ENCODE measurements at regions not wholly inside any gene's neighbourhood (a gene's known extent, or its start where the extent isn't known, plus 50 kb on each side); places are given as distances from the start of the nearest gene placed in this dataset.

- peaks cover 1% of the 10 kb centered on the region for H3K27me3 Mint-ChIP-seq (ENCODE audit: insufficient read depth, low read depth, poor library complexity)
- H3K9me2 ChIP-seq (ENCODE audit: insufficient read depth), result 0 out of 2 replicates have a peak, but pooled peaks cover 3% of the 10 kb centered on the region
- H3K4me3 ChIP-seq, result no peak overlapping the region
- no peak overlapping the region for H3K27ac ChIP-seq (ENCODE audit: low read depth)
- no peaks in the 10 kb centered on the region for H3K4me1 Mint-ChIP-seq
- H2AFZ ChIP-seq, result no peak overlapping the region
- no peak for DNase-seq (ENCODE audit: low spot score)
- H3K27ac Mint-ChIP-seq, result no peak overlapping the region
- H3K27me3 ChIP-seq (ENCODE audit: insufficient read depth), result no peaks in the 10 kb centered on the region
- no peaks in the 10 kb centered on the region for H3K36me3 Mint-ChIP-seq (ENCODE audit: low read depth)
- H3K4me1 ChIP-seq (ENCODE audit: insufficient read depth), result no peaks in the 10 kb centered on the region
- H4K20me1 ChIP-seq (replicated peaks; ENCODE audit: insufficient read depth), result no peaks in the 10 kb centered on the region
- no peak for ATAC-seq
- H3K79me2 ChIP-seq (replicated peaks; ENCODE audit: insufficient read depth), result no peaks in the 10 kb centered on the region
- no peaks in the 10 kb centered on the region for H3F3A ChIP-seq (replicated peaks; ENCODE audit: low read depth)
- H3K36me3 ChIP-seq (ENCODE audit: insufficient read depth), result no peaks in the 10 kb centered on the region
- H3K4me3 Mint-ChIP-seq, result no peak overlapping the region
- no peak overlapping the region for H3K4me2 ChIP-seq
- H3K9me3 Mint-ChIP-seq, result peaks cover 7% of the 10 kb centered on the region
- TF ChIP-seq STAT1 (IDR thresholded peaks at IDR 0.05; ENCODE audit: unreplicated experiment), result no peak
- TF ChIP-seq CTCF (conservative IDR thresholded peaks at IDR 0.05; ENCODE audit: low read depth in 2 of 2), result no peak
- no peak for TF ChIP-seq ZNF331 (CRISPR knock-in tag; IDR thresholded peaks at IDR 0.05; ENCODE audit: low read depth)
- TF ChIP-seq REST (IDR thresholded peaks at IDR 0.05; ENCODE audit: unreplicated experiment), result no peak
- TF ChIP-seq ZNF114 (CRISPR knock-in tag; IDR thresholded peaks at IDR 0.05), result no peak
- no peak for TF ChIP-seq ETS1 (IDR thresholded peaks at IDR 0.05)
- no peak for TF ChIP-seq EZH2phosphoT487 (IDR thresholded peaks at IDR 0.05; ENCODE audit: unreplicated experiment)
- no peak for TF ChIP-seq ZNF462 (CRISPR knock-in tag; IDR thresholded peaks at IDR 0.05)
- no peak for TF ChIP-seq POLR2AphosphoS5 (IDR thresholded peaks at IDR 0.05; ENCODE audit: low read depth)
- TF ChIP-seq EZH2 (IDR thresholded peaks at IDR 0.05; ENCODE audit: low read depth, unreplicated experiment), result no peak
Observed at GRCh38 chr1:242745079-242745478, 220.6 kb upstream of the PLD5 start.

All from GM23338 (cell line).